Suprapubic skin (tissue), 4 donors: ENCODE measurements at regions not wholly inside any gene's neighbourhood (a gene's known extent, or its start where the extent isn't known, plus 50 kb on each side); places are given as distances from the start of the nearest gene placed in this dataset.

Experiments
- CTCF ChIP-seq, 2 donors: fragments of 200-600 bp in 1 of 2; fragments of 450-650 bp in 1 of 2; sonication (generic) in 1 of 2; IDR thresholded peaks; one replicate each; pipeline ENCODE4 v1.5.1; 2016 to 2019; ENCODE audit warnings: antibody characterized with exemption in 2 of 2, mild to moderate bottlenecking in 1 of 2, moderate library complexity in 1 of 2
- EP300 ChIP-seq: sonication (generic); formaldehyde crosslinking; IDR thresholded peaks from one replicate; pipeline ENCODE4 v1.6.1; 2017; ENCODE audit warnings: antibody characterized with exemption
- POLR2A ChIP-seq, 2 donors: fragments of 450-650 bp; IDR thresholded peaks; one replicate each; pipeline ENCODE4 v1.6.1; 2017; ENCODE audit warnings: antibody characterized with exemption in 2 of 2, mild to moderate bottlenecking in 2 of 2, moderate library complexity in 2 of 2
- POLR2AphosphoS5 ChIP-seq, 3 donors: sonication (generic); formaldehyde crosslinking; IDR thresholded peaks; one replicate each; pipeline ENCODE4 v1.6.1; 2017; ENCODE audit warnings: antibody characterized with exemption in 3 of 3

GRCh38 chr13:80742033-80742432, 401.1 kb upstream of the SPRY2 start:
- TF ChIP-seq POLR2A (IDR thresholded peaks at IDR 0.05) (no peak), CTCF (IDR thresholded peaks at IDR 0.05) (no peak), POLR2AphosphoS5 (IDR thresholded peaks at IDR 0.05) (no peak), EP300 (no peak)
